Mesothelial cell of epicardium (in vitro differentiated cells): ENCODE measurements at regions not wholly inside any gene's neighbourhood (a gene's known extent, or its start where the extent isn't known, plus 50 kb on each side); places are given as distances from the start of the nearest gene placed in this dataset.

Source experiments
- DNase-seq, 2 experiments: peaks; one replicate each; pipeline ENCODE4 v3.0.0; 2021; ENCODE audit warnings: low spot score in 2 of 2; ENCODE audit not compliant: unreplicated experiment in 2 of 2
- H3K27ac Mint-ChIP-seq: 2 replicates; pipeline ENCODE4 v1.8.0; 2021; ENCODE audit warnings: mixed read lengths
- H3K27me3 Mint-ChIP-seq: 2 replicates; pipeline ENCODE4 v1.8.0; 2021; ENCODE audit warnings: low read depth, mixed read lengths
- H3K36me3 Mint-ChIP-seq: 2 replicates; pipeline ENCODE4 v1.8.0; 2021; ENCODE audit warnings: mixed read lengths
- H3K4me1 Mint-ChIP-seq: 2 replicates; pipeline ENCODE4 v1.8.0; 2021; ENCODE audit warnings: mixed read lengths
- H3K4me3 Mint-ChIP-seq: 2 replicates; pipeline ENCODE4 v1.8.0; 2021; ENCODE audit warnings: mild to moderate bottlenecking, moderate library complexity, mixed read lengths
- H3K9me3 Mint-ChIP-seq: 2 replicates; pipeline ENCODE4 v1.8.0; 2021; ENCODE audit warnings: mixed read lengths
- CTCF ChIP-seq: fragments of 200-600 bp; sonication (generic); IDR thresholded peaks from one replicate; pipeline ENCODE4 v1.5.0; 2021; ENCODE audit warnings: antibody characterized with exemption; ENCODE audit not compliant: unreplicated experiment

GRCh38 chr2:6750411-6751158 is 115.1 kb downstream of the CMPK2 start:
- Mint-ChIP-seq H3K9me3 (no peaks in the 10 kb centered on the region), H3K4me3 (no peak overlapping the region), H3K4me1 (peaks cover 54% of the 10 kb centered on the region), H3K36me3 (no peaks in the 10 kb centered on the region), H3K27ac (no peak overlapping the region), H3K27me3 (peaks cover 2% of the 10 kb centered on the region)
- TF ChIP-seq CTCF: no peak
- DNase-seq: no peak

GRCh38 chr2:6754419-6754818 is 111.3 kb downstream of the CMPK2 start:
- Mint-ChIP-seq H3K27me3 (no peaks in the 10 kb centered on the region), H3K9me3 (no peaks in the 10 kb centered on the region), H3K4me3 (no peak overlapping the region), H3K36me3 (no peaks in the 10 kb centered on the region), H3K4me1 (peaks cover 44% of the 10 kb centered on the region), H3K27ac (no peak overlapping the region)
- no peak for DNase-seq
- no peak for TF ChIP-seq CTCF

- H3K36me3 Mint-ChIP-seq: no peaks in the 10 kb centered on the region
- no peaks in the 10 kb centered on the region for H3K27me3 Mint-ChIP-seq
- no peaks in the 10 kb centered on the region for H3K9me3 Mint-ChIP-seq
- no peak for TF ChIP-seq CTCF
- DNase-seq: no peak
- peaks cover 35% of the 10 kb centered on the region for H3K4me1 Mint-ChIP-seq
- no peak overlapping the region for H3K27ac Mint-ChIP-seq
- H3K4me3 Mint-ChIP-seq: no peak overlapping the region
Measured at GRCh38 chr2:6755456-6755855, 110.3 kb downstream of the CMPK2 start.

- H3K27me3 Mint-ChIP-seq: peaks cover 2% of the 10 kb centered on the region
Measured at GRCh38 chr2:6757215-6757614, 108.5 kb downstream of the CMPK2 start.

GRCh38 chr2:6759689-6760088 is 106.0 kb downstream of the CMPK2 start:
- Mint-ChIP-seq H3K27ac (no peak overlapping the region), H3K9me3 (no peaks in the 10 kb centered on the region)

More at GRCh38 chr2:6757215-6757614, 108.5 kb downstream of the CMPK2 start:
- Mint-ChIP-seq H3K4me3 (no peak overlapping the region), H3K36me3 (no peaks in the 10 kb centered on the region), H3K9me3 (no peaks in the 10 kb centered on the region), H3K4me1 (peaks cover 23% of the 10 kb centered on the region), H3K27ac (no peak overlapping the region)
- no peak for DNase-seq
- TF ChIP-seq CTCF: no peak

More at GRCh38 chr2:6759689-6760088, 106.0 kb downstream of the CMPK2 start:
- DNase-seq: no peak
- H3K4me1 Mint-ChIP-seq: peaks cover 6% of the 10 kb centered on the region
- peaks cover 6% of the 10 kb centered on the region for H3K27me3 Mint-ChIP-seq
- no peak for TF ChIP-seq CTCF
- no peaks in the 10 kb centered on the region for H3K36me3 Mint-ChIP-seq
- no peak overlapping the region for H3K4me3 Mint-ChIP-seq
